ENCODE measurements at regions not wholly inside any gene's neighbourhood (a gene's known extent, or its start where the extent isn't known, plus 50 kb on each side); places are given as distances from the start of the nearest gene placed in this dataset.

- no peak overlapping the region for H3K56ac ChIP-seq (replicated peaks; ENCODE audit: insufficient read length, low read depth, low read length)
- no peak overlapping the region for H3K23ac ChIP-seq (ENCODE audit: insufficient read length)
- H3K4me1 ChIP-seq (replicated peaks in 1 of 4; ENCODE audit: control insufficient read depth in 3 of 4, insufficient read depth in 4 of 4, low read length in 3 of 4) = no peaks in the 10 kb centered on the region
- no peaks in the 10 kb centered on the region for H3K79me1 ChIP-seq (ENCODE audit: low read depth, low read length)
- H4K91ac ChIP-seq (replicated peaks; ENCODE audit: insufficient read length, low read length) = no peak overlapping the region
- ChIA-PET CTCF (ENCODE audit: partially characterized antibody) (no interaction called here), POLR2A (ENCODE audit: partially characterized antibody) (no interaction called here)
- no peaks in the 10 kb centered on the region for H3K36me3 ChIP-seq (ENCODE audit: control insufficient read depth in 2 of 4, insufficient read depth in 4 of 4, low read length in 3 of 4)
- no peak overlapping the region for H2BK5ac ChIP-seq (ENCODE audit: low read depth, low read length)
- H3K23me2 ChIP-seq (ENCODE audit: low read depth, low read length) = no peaks in the 10 kb centered on the region; the same call in 1 of the 2 replicates
- no peak for DNase-seq (ENCODE audit: low read depth in 1 of 2, low spot score in 2 of 2)
- H3K79me2 ChIP-seq (ENCODE audit: control insufficient read depth in 1 of 2, insufficient read depth in 2 of 2, low read length in 2 of 2) = no peaks in the 10 kb centered on the region
- H3K4me3 ChIP-seq (ENCODE audit: extremely low read depth in 1 of 4, insufficient read depth in 2 of 4, low read depth in 3 of 4, low read length in 4 of 4) = no peak overlapping the region
- H4K5ac ChIP-seq (ENCODE audit: insufficient read length, low read depth, low read length) = no peak overlapping the region
- H2BK120ac ChIP-seq (replicated peaks; ENCODE audit: low read depth, low read length) = no peak overlapping the region
- H3K9ac ChIP-seq (replicated peaks in 1 of 4; ENCODE audit: extremely low read depth in 1 of 4, low read depth in 3 of 4, low read length in 3 of 4) = no peak overlapping the region
- H2BK12ac ChIP-seq (ENCODE audit: low read depth, low read length) = no peak overlapping the region
- no peak overlapping the region for H2BK15ac ChIP-seq (ENCODE audit: low read length)
- no peaks in the 10 kb centered on the region for H4K20me1 ChIP-seq (replicated peaks in 1 of 2; ENCODE audit: control insufficient read depth in 1 of 2, insufficient read depth in 2 of 2, low read length in 2 of 2)
- H3K18ac ChIP-seq (ENCODE audit: extremely low read depth, low read length) = no peak overlapping the region
- H2BK20ac ChIP-seq (ENCODE audit: low read length) = no peak overlapping the region
- H3K14ac ChIP-seq (ENCODE audit: insufficient read length) = no peak overlapping the region
- H2AFZ ChIP-seq (ENCODE audit: low read length) = no peak overlapping the region
- no peak overlapping the region for H2AK5ac ChIP-seq (ENCODE audit: low read depth, low read length)
- WGBS, 2 experiments (ENCODE audit: extremely low coverage in 1 of 2, insufficient coverage in 1 of 2, insufficient read length in 1 of 2, insufficient replicate concordance in 2 of 2, low coverage in 1 of 2, low lambda C conversion rate in 2 of 2, missing lambda C conversion rate in 1 of 2) = 81% methylated on average over 3 of the region's 3 CpGs; no CpG with 5 or more reads in 1 of the 2 experiments
- H4K8ac ChIP-seq (ENCODE audit: extremely low read depth, insufficient read depth, low read length) = no peak overlapping the region
- no peak for TF ChIP-seq BRCA1 (IDR thresholded peaks at IDR 0.05; ENCODE audit: low read depth, low read length)
- H3K27ac ChIP-seq (ENCODE audit: low read depth, low read length) = no peak overlapping the region
- no peak for FAIRE-seq
- no peak overlapping the region for H3K4me2 ChIP-seq (ENCODE audit: insufficient read depth in 1 of 2, low read depth in 2 of 2, low read length in 2 of 2)
- H3K9me3 ChIP-seq (ENCODE audit: insufficient read depth in 2 of 2, low read depth in 1 of 2, low read length in 1 of 2) = no peaks in the 10 kb centered on the region
- H3K27me3 ChIP-seq (replicated peaks in 1 of 4; ENCODE audit: control insufficient read depth in 3 of 4, extremely low read depth in 1 of 4, insufficient read depth in 3 of 4, low read length in 3 of 4) = no peaks in the 10 kb centered on the region
- H3K4ac ChIP-seq (replicated peaks; ENCODE audit: insufficient read length, low read depth, low read length) = no peak overlapping the region
Observed at GRCh38 chr2:18122544-18123210, 244.2 kb downstream of the KCNS3 start.
